Stomach (tissue), 4 donors: ENCODE measurements at regions not wholly inside any gene's neighbourhood (a gene's known extent, or its start where the extent isn't known, plus 50 kb on each side); places are given as distances from the start of the nearest gene placed in this dataset.

Source experiments
- POLR2A ChIP-seq, 4 donors: fragments of 450-650 bp; IDR thresholded peaks; one replicate each; pipeline ENCODE4 v1.6.1; 2016; ENCODE audit warnings: antibody characterized with exemption in 4 of 4, control low read depth in 2 of 4, mild to moderate bottlenecking in 1 of 4, moderate library complexity in 1 of 4
- POLR2AphosphoS5 ChIP-seq, 3 donors: sonication (generic); formaldehyde crosslinking; IDR thresholded peaks; one replicate each; pipeline ENCODE4 v1.6.1; 2016; ENCODE audit warnings: antibody characterized with exemption in 3 of 3
- TF ChIP-seq, protein P1 (sequence below), 7 experiments: fragments of 450-650 bp in 4 of 7; fragments of 200-600 bp in 3 of 7; sonication (generic) in 3 of 7; IDR thresholded peaks; one replicate each; pipeline ENCODE4 v1.5.1; 2016 to 2019; ENCODE audit warnings: antibody characterized with exemption in 7 of 7, control low read depth in 2 of 7, mild to moderate bottlenecking in 1 of 7

DNA sequence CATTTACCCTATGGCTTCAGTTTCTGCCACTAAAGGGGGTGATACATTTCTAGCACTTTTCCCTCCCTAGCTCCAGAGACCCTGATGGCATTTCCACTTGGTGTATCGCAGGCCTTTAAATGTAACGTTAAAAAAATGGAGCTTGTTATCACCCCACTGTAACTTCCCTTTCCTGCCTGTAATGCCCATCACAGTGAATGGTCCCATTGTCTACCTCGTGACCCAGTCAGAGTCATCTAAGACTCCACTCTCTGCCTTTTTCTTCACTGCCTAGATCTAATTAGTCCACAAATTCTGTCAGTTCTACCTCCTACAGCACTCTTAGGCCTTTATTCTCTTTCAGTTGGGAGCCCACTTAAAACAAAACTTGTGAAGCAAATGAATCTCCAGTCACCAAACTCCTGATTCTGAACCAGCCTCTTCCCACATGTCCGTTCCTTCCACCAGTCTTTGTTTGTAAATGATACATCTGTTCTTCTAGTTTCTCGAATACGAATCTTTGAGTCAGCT lies 64.8 kb downstream of the NHLRC3 start:
- TF ChIP-seq, protein P1, sequence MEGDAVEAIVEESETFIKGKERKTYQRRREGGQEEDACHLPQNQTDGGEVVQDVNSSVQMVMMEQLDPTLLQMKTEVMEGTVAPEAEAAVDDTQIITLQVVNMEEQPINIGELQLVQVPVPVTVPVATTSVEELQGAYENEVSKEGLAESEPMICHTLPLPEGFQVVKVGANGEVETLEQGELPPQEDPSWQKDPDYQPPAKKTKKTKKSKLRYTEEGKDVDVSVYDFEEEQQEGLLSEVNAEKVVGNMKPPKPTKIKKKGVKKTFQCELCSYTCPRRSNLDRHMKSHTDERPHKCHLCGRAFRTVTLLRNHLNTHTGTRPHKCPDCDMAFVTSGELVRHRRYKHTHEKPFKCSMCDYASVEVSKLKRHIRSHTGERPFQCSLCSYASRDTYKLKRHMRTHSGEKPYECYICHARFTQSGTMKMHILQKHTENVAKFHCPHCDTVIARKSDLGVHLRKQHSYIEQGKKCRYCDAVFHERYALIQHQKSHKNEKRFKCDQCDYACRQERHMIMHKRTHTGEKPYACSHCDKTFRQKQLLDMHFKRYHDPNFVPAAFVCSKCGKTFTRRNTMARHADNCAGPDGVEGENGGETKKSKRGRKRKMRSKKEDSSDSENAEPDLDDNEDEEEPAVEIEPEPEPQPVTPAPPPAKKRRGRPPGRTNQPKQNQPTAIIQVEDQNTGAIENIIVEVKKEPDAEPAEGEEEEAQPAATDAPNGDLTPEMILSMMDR (IDR thresholded peaks at IDR 0.05): no peak
- TF ChIP-seq POLR2AphosphoS5 (IDR thresholded peaks at IDR 0.05) (no peak), POLR2A (IDR thresholded peaks at IDR 0.05) (no peak)
